Thyroid gland (tissue), 4 donors: ENCODE measurements at regions not wholly inside any gene's neighbourhood (a gene's known extent, or its start where the extent isn't known, plus 50 kb on each side); places are given as distances from the start of the nearest gene placed in this dataset.

Source experiments
- DNase-seq, 2 donors: peaks; one replicate each; pipeline ENCODE4 v3.0.0-alpha.2; 2019
- H3K27ac ChIP-seq, 3 donors: fragments of 200-600 bp; sonication (generic); 1 replicate in 2 of 3; 2 replicates in 1 of 3; pipeline ENCODE4 v1.5.1; 2016 to 2019; ENCODE audit warnings: mild to moderate bottlenecking in 1 of 3, moderate library complexity in 1 of 3
- H3K27me3 ChIP-seq: fragments of 200-600 bp; sonication (generic); one replicate; pipeline ENCODE4 v1.5.1; 2019
- H3K36me3 ChIP-seq, 2 donors: fragments of 200-600 bp; sonication (generic); one replicate each; pipeline ENCODE4 v1.5.1; 2016 to 2019
- H3K4me1 ChIP-seq, 2 donors: fragments of 200-600 bp; sonication (generic); one replicate each; pipeline ENCODE4 v1.5.1; 2017 to 2019
- H3K4me3 ChIP-seq, 3 donors: fragments of 200-600 bp; sonication (generic); replicated peaks in 1 of 3; 1 replicate in 2 of 3; 2 replicates in 1 of 3; pipeline ENCODE4 v1.5.1; 2016; ENCODE audit warnings: mild to moderate bottlenecking in 1 of 3
- H3K9me3 ChIP-seq: fragments of 200-600 bp; sonication (generic); one replicate; pipeline ENCODE4 v1.5.1; 2017
- CTCF ChIP-seq, 6 experiments: fragments of 200-600 bp in 3 of 6; fragments of 450-650 bp in 3 of 6; sonication (generic) in 3 of 6; IDR thresholded peaks; one replicate each; pipeline ENCODE4 v1.5.1; 2016 to 2019; ENCODE audit warnings: antibody characterized with exemption in 6 of 6, mild to moderate bottlenecking in 2 of 6, inconsistent platforms in 1 of 6, moderate library complexity in 1 of 6
- POLR2A ChIP-seq, 2 donors: fragments of 450-650 bp; IDR thresholded peaks; one replicate each; pipeline ENCODE4 v1.6.1; 2017; ENCODE audit warnings: antibody characterized with exemption in 2 of 2, mild to moderate bottlenecking in 2 of 2, moderate library complexity in 1 of 2
- WGBS, 2 donors: methylation state at CpG; one replicate each; pipeline ENCODE4 v1.1.5; 2017; 5-methylcytosine and 5-hydroxymethylcytosine counted together
- intact Hi-C: fragments of 100-400 bp; cut with DNase I; formaldehyde crosslinking; loops from one replicate; pipeline ENCODE4 v1.15.1; 2023

- Histone ChIP-seq H3K4me1 (no peaks in the 10 kb centered on the region), H3K9me3 (no peaks in the 10 kb centered on the region), H3K36me3 (no peaks in the 10 kb centered on the region), H3K27ac (no peak overlapping the region), H3K4me3 (no peak overlapping the region), H3K27me3 (no peaks in the 10 kb centered on the region)
- DNase-seq = no peak
- WGBS, 2 donors = 60 to 65% methylated on average over 2 of the region's 2 CpGs
- no peak for TF ChIP-seq CTCF (IDR thresholded peaks at IDR 0.05)
- intact Hi-C loops = no loop called here
Measured at GRCh38 chr11:92022499-92022898, 202.1 kb upstream of the FAT3 start.

GRCh38 chr11:92018332-92018731 lies 206.3 kb upstream of the FAT3 start:
- no peak for DNase-seq
- H3K4me1 ChIP-seq = no peaks in the 10 kb centered on the region
- H3K27ac ChIP-seq = no peak overlapping the region
- intact Hi-C loops = no loop called here
- TF ChIP-seq POLR2A (IDR thresholded peaks at IDR 0.05) = no peak
- no peak for TF ChIP-seq CTCF (IDR thresholded peaks at IDR 0.05)
- 94 to 96% methylated on average over 3 of the region's 3 CpGs for WGBS, 2 donors
- no peaks in the 10 kb centered on the region for H3K9me3 ChIP-seq
- no peaks in the 10 kb centered on the region for H3K27me3 ChIP-seq
- no peaks in the 10 kb centered on the region for H3K36me3 ChIP-seq
- H3K4me3 ChIP-seq = no peak overlapping the region

- WGBS, 2 donors = 80 to 94% methylated on average over 1 of the region's 1 CpG
- intact Hi-C loops = no loop called here
- H3K4me1 ChIP-seq = no peaks in the 10 kb centered on the region
Measured at GRCh38 chr11:92008249-92008648, 216.4 kb upstream of the FAT3 start.

GRCh38 chr11:92002568-92002967 lies 222.1 kb upstream of the FAT3 start:
- intact Hi-C loops = no loop called here
- DNase-seq = no peak
- TF ChIP-seq POLR2A (IDR thresholded peaks at IDR 0.05) (no peak), CTCF (IDR thresholded peaks at IDR 0.05) (no peak)

More at GRCh38 chr11:92008249-92008648, 216.4 kb upstream of the FAT3 start:
- Histone ChIP-seq H3K36me3 (no peaks in the 10 kb centered on the region), H3K4me3 (no peak overlapping the region), H3K27me3 (no peaks in the 10 kb centered on the region), H3K27ac (no peak overlapping the region), H3K9me3 (no peaks in the 10 kb centered on the region)
- TF ChIP-seq POLR2A (IDR thresholded peaks at IDR 0.05) (no peak), CTCF (IDR thresholded peaks at IDR 0.05) (no peak)
- no peak for DNase-seq

GRCh38 chr11:91998481-91998880 lies 226.1 kb upstream of the FAT3 start:
- TF ChIP-seq CTCF (IDR thresholded peaks at IDR 0.05) (no peak), POLR2A (IDR thresholded peaks at IDR 0.05) (no peak)
- Histone ChIP-seq H3K27me3 (no peaks in the 10 kb centered on the region), H3K36me3 (no peaks in the 10 kb centered on the region), H3K4me3 (no peak overlapping the region), H3K27ac (no peak overlapping the region), H3K9me3 (no peaks in the 10 kb centered on the region), H3K4me1 (no peaks in the 10 kb centered on the region)
- 94 to 100% methylated on average over 2 of the region's 2 CpGs for WGBS, 2 donors
- no peak for DNase-seq
- intact Hi-C loops = no loop called here

More at GRCh38 chr11:92002568-92002967, 222.1 kb upstream of the FAT3 start:
- Histone ChIP-seq H3K4me3 (no peak overlapping the region), H3K27ac (no peak overlapping the region), H3K4me1 (no peaks in the 10 kb centered on the region), H3K9me3 (no peaks in the 10 kb centered on the region), H3K36me3 (no peaks in the 10 kb centered on the region), H3K27me3 (no peaks in the 10 kb centered on the region)
